A549 (cell line): ENCODE measurements at regions not wholly inside any gene's neighbourhood (a gene's known extent, or its start where the extent isn't known, plus 50 kb on each side); places are given as distances from the start of the nearest gene placed in this dataset.

Experiments
- CHD2 ChIP-seq: fragments of 150-350 bp; IDR thresholded peaks from 2 replicates; pipeline ENCODE4 v1.6.1; 2014; ENCODE audit warnings: low read length; ENCODE audit not compliant: partially characterized antibody
- FOXS1 ChIP-seq: fragments of 250-450 bp; sonication (Bioruptor Pico); IDR thresholded peaks from 2 replicates; pipeline ENCODE4 v1.5.0; 2020; ENCODE audit warnings: mild to moderate bottlenecking, moderate library complexity
- HDAC2 ChIP-seq: fragments of 200-600 bp; sonication (generic); IDR thresholded peaks from 2 replicates; pipeline ENCODE4 v1.6.1; 2016
- KDM1A ChIP-seq: fragments of 200-600 bp; sonication (generic); IDR thresholded peaks from 2 replicates; pipeline ENCODE4 v1.6.1; 2016; ENCODE audit warnings: low read depth, mild to moderate bottlenecking
- NR3C1 ChIP-seq: fragments of >200 bp; sonication (Bioruptor Twin); formaldehyde crosslinking; IDR thresholded peaks from 3 replicates; pipeline ENCODE4 v1.6.1; 2017
- RAD21 ChIP-seq, 2 experiments: fragments of >200 bp in 1 of 2; sonication (Bioruptor Twin) in 1 of 2; formaldehyde crosslinking in 1 of 2; IDR thresholded peaks in 1 of 2; conservative IDR thresholded peaks in 1 of 2; 2 replicates in 1 of 2; 3 replicates in 1 of 2; pipeline ENCODE4 v1.6.1; 2012 to 2018; ENCODE audit warnings: inconsistent platforms in 1 of 2
- SMC3 ChIP-seq: fragments of >200 bp; sonication (Bioruptor Twin); formaldehyde crosslinking; IDR thresholded peaks from 3 replicates; pipeline ENCODE4 v1.6.1; 2018; ENCODE audit warnings: inconsistent platforms
- TF ChIP-seq, protein P1 (sequence below): fragments of 200-600 bp; sonication (generic); IDR thresholded peaks from 2 replicates; pipeline ENCODE4 v1.6.1; 2016; ENCODE audit warnings: antibody characterized with exemption, mild to moderate bottlenecking, moderate library complexity
- TF ChIP-seq, protein P2 (sequence below): fragments of 450-650 bp; IDR thresholded peaks from 2 replicates; pipeline ENCODE4 v1.6.1; 2014; ENCODE audit warnings: antibody characterized with exemption
- TF ChIP-seq, protein P3 (sequence below): fragments of >200 bp; sonication (Bioruptor Twin); formaldehyde crosslinking; IDR thresholded peaks from 3 replicates; pipeline ENCODE4 v1.5.1; 2016
- TF ChIP-seq, protein P4 (sequence below): IDR thresholded peaks from 2 replicates; pipeline ENCODE4 v1.6.1; 2012

DNA sequence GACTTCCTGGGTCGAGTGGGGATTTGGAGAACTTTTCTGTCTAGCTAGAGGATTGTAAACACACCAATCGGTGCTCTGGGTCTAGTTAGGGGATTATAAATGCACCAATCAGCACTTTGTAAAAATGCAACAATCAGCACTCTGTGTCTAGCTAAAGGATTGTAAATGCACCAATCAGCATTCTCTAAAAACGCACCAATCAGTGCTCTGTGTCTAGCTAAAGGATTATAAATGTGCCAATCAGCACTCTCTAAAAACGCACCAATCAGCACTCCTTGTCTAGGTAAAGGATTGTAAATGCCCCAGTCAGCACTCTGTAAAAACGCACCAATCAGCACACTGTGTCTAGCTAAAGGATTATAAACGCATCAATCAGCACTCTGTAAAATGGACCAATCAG is 209.0 kb upstream of the SLC35B3 start:
- TF ChIP-seq RAD21 (conservative IDR thresholded peaks at IDR 0.05 in 1 of 2, IDR thresholded peaks at IDR 0.05 in 1 of 2), result no peak
- TF ChIP-seq HDAC2, result no peak
- TF ChIP-seq FOXS1 (CRISPR knock-in tag), result no peak
- TF ChIP-seq, protein P1, sequence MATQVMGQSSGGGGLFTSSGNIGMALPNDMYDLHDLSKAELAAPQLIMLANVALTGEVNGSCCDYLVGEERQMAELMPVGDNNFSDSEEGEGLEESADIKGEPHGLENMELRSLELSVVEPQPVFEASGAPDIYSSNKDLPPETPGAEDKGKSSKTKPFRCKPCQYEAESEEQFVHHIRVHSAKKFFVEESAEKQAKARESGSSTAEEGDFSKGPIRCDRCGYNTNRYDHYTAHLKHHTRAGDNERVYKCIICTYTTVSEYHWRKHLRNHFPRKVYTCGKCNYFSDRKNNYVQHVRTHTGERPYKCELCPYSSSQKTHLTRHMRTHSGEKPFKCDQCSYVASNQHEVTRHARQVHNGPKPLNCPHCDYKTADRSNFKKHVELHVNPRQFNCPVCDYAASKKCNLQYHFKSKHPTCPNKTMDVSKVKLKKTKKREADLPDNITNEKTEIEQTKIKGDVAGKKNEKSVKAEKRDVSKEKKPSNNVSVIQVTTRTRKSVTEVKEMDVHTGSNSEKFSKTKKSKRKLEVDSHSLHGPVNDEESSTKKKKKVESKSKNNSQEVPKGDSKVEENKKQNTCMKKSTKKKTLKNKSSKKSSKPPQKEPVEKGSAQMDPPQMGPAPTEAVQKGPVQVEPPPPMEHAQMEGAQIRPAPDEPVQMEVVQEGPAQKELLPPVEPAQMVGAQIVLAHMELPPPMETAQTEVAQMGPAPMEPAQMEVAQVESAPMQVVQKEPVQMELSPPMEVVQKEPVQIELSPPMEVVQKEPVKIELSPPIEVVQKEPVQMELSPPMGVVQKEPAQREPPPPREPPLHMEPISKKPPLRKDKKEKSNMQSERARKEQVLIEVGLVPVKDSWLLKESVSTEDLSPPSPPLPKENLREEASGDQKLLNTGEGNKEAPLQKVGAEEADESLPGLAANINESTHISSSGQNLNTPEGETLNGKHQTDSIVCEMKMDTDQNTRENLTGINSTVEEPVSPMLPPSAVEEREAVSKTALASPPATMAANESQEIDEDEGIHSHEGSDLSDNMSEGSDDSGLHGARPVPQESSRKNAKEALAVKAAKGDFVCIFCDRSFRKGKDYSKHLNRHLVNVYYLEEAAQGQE, result no peak
- TF ChIP-seq, protein P2, sequence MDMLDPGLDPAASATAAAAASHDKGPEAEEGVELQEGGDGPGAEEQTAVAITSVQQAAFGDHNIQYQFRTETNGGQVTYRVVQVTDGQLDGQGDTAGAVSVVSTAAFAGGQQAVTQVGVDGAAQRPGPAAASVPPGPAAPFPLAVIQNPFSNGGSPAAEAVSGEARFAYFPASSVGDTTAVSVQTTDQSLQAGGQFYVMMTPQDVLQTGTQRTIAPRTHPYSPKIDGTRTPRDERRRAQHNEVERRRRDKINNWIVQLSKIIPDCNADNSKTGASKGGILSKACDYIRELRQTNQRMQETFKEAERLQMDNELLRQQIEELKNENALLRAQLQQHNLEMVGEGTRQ, result no peak
- TF ChIP-seq NR3C1, result no peak
- no peak for TF ChIP-seq CHD2
- TF ChIP-seq, protein P3, sequence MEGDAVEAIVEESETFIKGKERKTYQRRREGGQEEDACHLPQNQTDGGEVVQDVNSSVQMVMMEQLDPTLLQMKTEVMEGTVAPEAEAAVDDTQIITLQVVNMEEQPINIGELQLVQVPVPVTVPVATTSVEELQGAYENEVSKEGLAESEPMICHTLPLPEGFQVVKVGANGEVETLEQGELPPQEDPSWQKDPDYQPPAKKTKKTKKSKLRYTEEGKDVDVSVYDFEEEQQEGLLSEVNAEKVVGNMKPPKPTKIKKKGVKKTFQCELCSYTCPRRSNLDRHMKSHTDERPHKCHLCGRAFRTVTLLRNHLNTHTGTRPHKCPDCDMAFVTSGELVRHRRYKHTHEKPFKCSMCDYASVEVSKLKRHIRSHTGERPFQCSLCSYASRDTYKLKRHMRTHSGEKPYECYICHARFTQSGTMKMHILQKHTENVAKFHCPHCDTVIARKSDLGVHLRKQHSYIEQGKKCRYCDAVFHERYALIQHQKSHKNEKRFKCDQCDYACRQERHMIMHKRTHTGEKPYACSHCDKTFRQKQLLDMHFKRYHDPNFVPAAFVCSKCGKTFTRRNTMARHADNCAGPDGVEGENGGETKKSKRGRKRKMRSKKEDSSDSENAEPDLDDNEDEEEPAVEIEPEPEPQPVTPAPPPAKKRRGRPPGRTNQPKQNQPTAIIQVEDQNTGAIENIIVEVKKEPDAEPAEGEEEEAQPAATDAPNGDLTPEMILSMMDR, result no peak
- TF ChIP-seq, protein P4, sequence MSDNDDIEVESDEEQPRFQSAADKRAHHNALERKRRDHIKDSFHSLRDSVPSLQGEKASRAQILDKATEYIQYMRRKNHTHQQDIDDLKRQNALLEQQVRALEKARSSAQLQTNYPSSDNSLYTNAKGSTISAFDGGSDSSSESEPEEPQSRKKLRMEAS, result no peak
- TF ChIP-seq KDM1A, result no peak
- TF ChIP-seq SMC3, result no peak
